HepG2 (cell line): ENCODE measurements at regions not wholly inside any gene's neighbourhood (a gene's known extent, or its start where the extent isn't known, plus 50 kb on each side); places are given as distances from the start of the nearest gene placed in this dataset.
"Not testable (repeated sequence)": the region's sequence is repeated elsewhere in the genome, so short reads cannot be mapped to it uniquely, and the experiment has no call there.

ENCODE experiments used
- ATAC-seq: fragments of 200-7000 bp; cut with Tn5 transposase; 3 replicates; pipeline ENCODE4 v1.9.1; 2020; ENCODE audit warnings: mild to moderate bottlenecking, moderate library complexity
- BruUV-seq: library from RNA; stranded (reverse); fragments of 400-500 nt; replicated peaks from 2 replicates; lab custom pipeline; 2021; lab: Mats Ljungman, UMichigan
- CTCF ChIA-PET: fragments of 300-600 bp; formaldehyde crosslinking; extraction: SDS; loops from one replicate; lab custom pipeline; 2021; ENCODE audit warnings: low total read pairs, inconsistent platforms, low intra/inter-chr PET ratio; lab: Yijun Ruan, JAX
- POLR2A ChIA-PET: fragments of 350-600 bp; sonication (Branson Sonifier 250); formaldehyde crosslinking; loops from one replicate; lab custom pipeline; 2020; ENCODE audit warnings: antibody characterized with exemption, inconsistent platforms; lab: Yijun Ruan, JAX
- DNase-seq: peaks from one replicate; pipeline ENCODE4 v3.0.0-alpha.2; 2015; ENCODE audit warnings: low spot score
- FAIRE-seq: peaks from 3 replicates; lab custom pipeline; 2011; peaks lifted over from hg19 to GRCh38; lab: Jason Lieb, UNC
- H2AFZ ChIP-seq: one replicate; pipeline ENCODE4 v1.6.1; 2011; ENCODE audit warnings: low read length, inconsistent platforms
- H3K27ac ChIP-seq: fragments of 300-600 bp; 3 replicates; pipeline ENCODE4 v1.8.0; 2011; ENCODE audit warnings: mixed run types, mild to moderate bottlenecking, mixed read lengths, low read length, inconsistent platforms; ENCODE audit not compliant: insufficient read depth; ENCODE audit errors: extremely low read length
- H3K27me3 ChIP-seq, 2 experiments: fragments of 200-600 bp in 1 of 2; 2 replicates in 1 of 2; 3 replicates in 1 of 2; pipeline versions ENCODE4 v1.6.0 to v1.8.0; 2011; ENCODE audit warnings: low read length in 2 of 2, mild to moderate bottlenecking in 2 of 2, moderate library complexity in 2 of 2, inconsistent platforms in 1 of 2; ENCODE audit not compliant: insufficient read depth in 2 of 2, control insufficient read depth in 1 of 2
- H3K36me3 ChIP-seq, 2 experiments: fragments of 200-600 bp in 1 of 2; replicated peaks in 1 of 2; 2 replicates in 1 of 2; 3 replicates in 1 of 2; pipeline versions ENCODE4 v1.5.1 to v1.8.0; 2011; ENCODE audit warnings: low read length in 2 of 2, inconsistent platforms in 1 of 2; ENCODE audit not compliant: insufficient read depth in 2 of 2, control insufficient read depth in 1 of 2
- H3K4me1 ChIP-seq: 2 replicates; pipeline ENCODE4 v1.5.1; 2012; ENCODE audit warnings: low read length, inconsistent platforms; ENCODE audit not compliant: insufficient read depth
- H3K4me2 ChIP-seq: 2 replicates; pipeline ENCODE4 v1.6.0; 2011; ENCODE audit warnings: low read depth, low read length, inconsistent platforms
- H3K4me3 ChIP-seq, 3 experiments: fragments of 200-600 bp in 1 of 3; sonication (generic), shearing (Covaris generic) in 1 of 3; replicated peaks in 1 of 3; 2 replicates each; pipeline ENCODE4 v1.5.1; 2011 to 2016; ENCODE audit warnings: low read length in 3 of 3, inconsistent platforms in 2 of 3, low read depth in 2 of 3, mild to moderate bottlenecking in 2 of 3, control low read depth in 1 of 3, mixed read lengths in 1 of 3; ENCODE audit not compliant: insufficient read depth in 1 of 3
- H3K79me2 ChIP-seq: one replicate; pipeline ENCODE4 v1.6.1; 2011; ENCODE audit warnings: low read length, inconsistent platforms; ENCODE audit not compliant: insufficient read depth
- H3K9ac ChIP-seq: 2 replicates; pipeline ENCODE4 v1.6.0; 2011; ENCODE audit warnings: mild to moderate bottlenecking, low read depth, low read length, inconsistent platforms; ENCODE audit not compliant: insufficient read depth
- H3K9me3 ChIP-seq: 2 replicates; pipeline ENCODE4 v1.5.1; 2012; ENCODE audit warnings: mild to moderate bottlenecking, low read length
- H4K20me1 ChIP-seq: 2 replicates; pipeline ENCODE4 v1.6.0; 2011; ENCODE audit warnings: inconsistent platforms, mild to moderate bottlenecking, low read length, moderate library complexity; ENCODE audit not compliant: insufficient read depth
- ATF7 ChIP-seq, 2 experiments: fragments of 450-650 bp in 1 of 2; sonication (generic) in 1 of 2; formaldehyde crosslinking in 1 of 2; IDR thresholded peaks; 2 replicates each; pipeline versions ENCODE4 v1.4.0 to v1.6.1; 2016 to 2020; ENCODE audit warnings: antibody characterized with exemption in 1 of 2, mild to moderate bottlenecking in 1 of 2, missing genetic modification reagents in 1 of 2
- CREB1 ChIP-seq, 2 experiments: fragments of 450-650 bp in 1 of 2; IDR thresholded peaks; 2 replicates each; pipeline ENCODE4 v1.6.1; 2016 to 2017; ENCODE audit warnings: control low read depth in 1 of 2, mild to moderate bottlenecking in 1 of 2, missing compliant biosample characterization in 1 of 2, missing genetic modification characterization in 1 of 2
- ZBTB49 ChIP-seq: sonication (generic); formaldehyde crosslinking; IDR thresholded peaks from 2 replicates; pipeline ENCODE4 v1.4.0; 2020; ENCODE audit warnings: missing genetic modification reagents, borderline replicate concordance
- WGBS: methylation state at CpG from one replicate; pipeline ENCODE4 v1.1.6; 2017; ENCODE audit warnings: low lambda C conversion rate; 5-methylcytosine and 5-hydroxymethylcytosine counted together
- in situ Hi-C: cut with HindIII; loops from 2 replicates; pipeline ENCODE4 v1.10.0; 2017; ENCODE audit warnings: low pct_unique_long_range_greater_than_20kb; ENCODE audit not compliant: extremely low pct_ligation_motif_present
- intact Hi-C: fragments of 100-400 bp; cut with micrococcal nuclease; formaldehyde crosslinking; loops from one replicate; pipeline ENCODE4 v1.10.0; 2022; ENCODE audit not compliant: unreplicated experiment
- TF ChIP-seq, protein P1 (sequence below): sonication (generic); formaldehyde crosslinking; IDR thresholded peaks from 2 replicates; pipeline ENCODE4 v1.4.0; 2020; ENCODE audit warnings: missing genetic modification reagents

GRCh38 chr7:63105978-63106377, 892.7 kb upstream of the ZNF722 start:
- DNase-seq = no peak
- H4K20me1 ChIP-seq = no peaks in the 10 kb centered on the region
- in situ Hi-C loops = no loop called here
- peaks cover 90% of the 10 kb centered on the region for H3K9me3 ChIP-seq
- no peak for FAIRE-seq
- no peak overlapping the region for H3K27ac ChIP-seq
- no peak for ATAC-seq
- ChIA-PET POLR2A (no interaction called here), CTCF (no interaction called here)
- no peak overlapping the region for H3K9ac ChIP-seq
- H3K79me2 ChIP-seq = no peaks in the 10 kb centered on the region
- no TSS peak for BruUV-seq
- no peaks in the 10 kb centered on the region for H3K27me3 ChIP-seq
- no peak overlapping the region for H3K4me2 ChIP-seq
- no peak overlapping the region for H2AFZ ChIP-seq
- no peak for TF ChIP-seq ZBTB49 (CRISPR knock-in tag)
- TF ChIP-seq CREB1 (IDR thresholded peaks at IDR 0.05) = peak; percentile 92
- TF ChIP-seq CREB1 (CRISPR knock-in tag; IDR thresholded peaks at IDR 0.05) = no peak
- TF ChIP-seq ATF7 (IDR thresholded peaks at IDR 0.05) = peak; percentile 92
- no peak for TF ChIP-seq ATF7 (CRISPR knock-in tag; IDR thresholded peaks at IDR 0.05)
- intact Hi-C loops = no loop called here
- no peaks in the 10 kb centered on the region for H3K4me1 ChIP-seq
- 72% methylated on average over 2 of the region's 4 CpGs for WGBS
- H3K36me3 ChIP-seq = no peaks in the 10 kb centered on the region
- no peak overlapping the region for H3K4me3 ChIP-seq

GRCh38 chr7:63106506-63107388, 891.9 kb upstream of the ZNF722 start:
- Histone ChIP-seq H3K9ac (no peak overlapping the region), H3K79me2 (no peaks in the 10 kb centered on the region), H3K4me3 (no peak overlapping the region), H3K4me2 (no peak overlapping the region), H3K27ac (no peak overlapping the region), H4K20me1 (no peaks in the 10 kb centered on the region), H2AFZ (no peak overlapping the region), H3K9me3 (peaks cover 83% of the 10 kb centered on the region), H3K27me3 (no peaks in the 10 kb centered on the region), H3K4me1 (no peaks in the 10 kb centered on the region), H3K36me3 (no peaks in the 10 kb centered on the region)
- no TSS peak for BruUV-seq
- ChIA-PET CTCF (no interaction called here), POLR2A (no interaction called here)
- ATAC-seq (no peak), DNase-seq (no peak), FAIRE-seq (no peak)
- in situ Hi-C loops (no loop called here), intact Hi-C loops (no loop called here)
- WGBS = 3% methylated on average over 4 of the region's 11 CpGs
- TF ChIP-seq, protein P1, sequence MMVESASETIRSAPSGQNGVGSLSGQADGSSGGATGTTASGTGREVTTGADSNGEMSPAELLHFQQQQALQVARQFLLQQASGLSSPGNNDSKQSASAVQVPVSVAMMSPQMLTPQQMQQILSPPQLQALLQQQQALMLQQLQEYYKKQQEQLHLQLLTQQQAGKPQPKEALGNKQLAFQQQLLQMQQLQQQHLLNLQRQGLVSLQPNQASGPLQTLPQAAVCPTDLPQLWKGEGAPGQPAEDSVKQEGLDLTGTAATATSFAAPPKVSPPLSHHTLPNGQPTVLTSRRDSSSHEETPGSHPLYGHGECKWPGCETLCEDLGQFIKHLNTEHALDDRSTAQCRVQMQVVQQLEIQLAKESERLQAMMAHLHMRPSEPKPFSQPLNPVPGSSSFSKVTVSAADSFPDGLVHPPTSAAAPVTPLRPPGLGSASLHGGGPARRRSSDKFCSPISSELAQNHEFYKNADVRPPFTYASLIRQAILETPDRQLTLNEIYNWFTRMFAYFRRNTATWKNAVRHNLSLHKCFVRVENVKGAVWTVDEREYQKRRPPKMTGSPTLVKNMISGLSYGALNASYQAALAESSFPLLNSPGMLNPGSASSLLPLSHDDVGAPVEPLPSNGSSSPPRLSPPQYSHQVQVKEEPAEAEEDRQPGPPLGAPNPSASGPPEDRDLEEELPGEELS (CRISPR knock-in tag) = no peak

DNA sequence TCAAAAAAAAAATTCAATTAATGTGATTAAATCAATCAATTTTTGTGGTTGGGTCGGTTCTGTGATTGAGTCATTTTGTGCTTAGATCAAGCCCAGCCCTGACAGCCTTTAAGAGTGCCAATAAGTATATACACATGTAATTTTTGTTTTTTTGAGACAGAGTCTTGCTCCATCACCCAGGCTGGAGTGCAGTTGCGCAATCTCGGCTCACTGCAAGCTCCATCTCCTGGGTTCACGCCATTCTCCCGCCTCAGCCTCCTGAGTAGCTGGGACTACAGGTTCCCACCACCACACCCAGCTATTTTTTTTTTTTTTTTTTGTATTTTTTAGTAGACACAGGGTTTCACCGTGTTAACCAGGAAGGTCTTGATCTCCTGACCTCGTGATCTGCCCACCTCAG, 887.1 kb upstream of the ZNF722 start:
- H3K9ac ChIP-seq, H3K27ac ChIP-seq, H3K27me3 ChIP-seq, H3K4me2 ChIP-seq, H3K4me3 ChIP-seq, intact Hi-C loops, H3K4me1 ChIP-seq, in situ Hi-C loops, H3K79me2 ChIP-seq, CTCF ChIA-PET, H3K36me3 ChIP-seq, BruUV-seq, DNase-seq, FAIRE-seq, H4K20me1 ChIP-seq, POLR2A ChIA-PET, H2AFZ ChIP-seq, ATAC-seq: not testable (repeated sequence)
- peaks cover 66% of the 10 kb centered on the region for H3K9me3 ChIP-seq
- WGBS = 3% methylated on average over 7 of the region's 7 CpGs
